CD14-positive monocyte (primary cell): ENCODE measurements at regions not wholly inside any gene's neighbourhood (a gene's known extent, or its start where the extent isn't known, plus 50 kb on each side); places are given as distances from the start of the nearest gene placed in this dataset.
A peak's percentile ranks its signal among the peaks of the same experiment; 100 is the strongest.

ENCODE experiments used
- DNase-seq, 3 donors: peaks; one replicate each; pipeline ENCODE4 v3.0.0-alpha.2; 2011 to 2022
- H2AFZ ChIP-seq: 2 replicates; pipeline ENCODE4 v1.6.0; 2012; ENCODE audit warnings: mild to moderate bottlenecking, low read depth, low read length, inconsistent platforms; ENCODE audit not compliant: insufficient read depth, poor library complexity, severe bottlenecking
- H3K27ac ChIP-seq, 2 donors: 1 replicate in 1 of 2; 2 replicates in 1 of 2; pipeline ENCODE4 v1.5.1; 2012 to 2013; ENCODE audit warnings: low read length in 2 of 2, control low read depth in 1 of 2, inconsistent platforms in 1 of 2, low read depth in 1 of 2, mild to moderate bottlenecking in 1 of 2
- H3K27me3 ChIP-seq, 2 donors: one replicate each; pipeline versions ENCODE4 v1.6.0 to v1.6.1; 2011 to 2013; ENCODE audit warnings: low read length in 2 of 2; ENCODE audit not compliant: control insufficient read depth in 2 of 2, insufficient read depth in 2 of 2
- H3K36me3 ChIP-seq, 2 donors: replicated peaks in 1 of 2; 1 replicate in 1 of 2; 2 replicates in 1 of 2; pipeline versions ENCODE4 v1.5.1 to v1.6.1; 2012 to 2013; ENCODE audit warnings: low read length in 2 of 2, control low read depth in 1 of 2, inconsistent platforms in 1 of 2, mild to moderate bottlenecking in 1 of 2; ENCODE audit not compliant: insufficient read depth in 2 of 2, control insufficient read depth in 1 of 2
- H3K4me1 ChIP-seq, 2 donors: 1 replicate in 1 of 2; 2 replicates in 1 of 2; pipeline versions ENCODE4 v1.5.1 to v1.6.1; 2012 to 2013; ENCODE audit warnings: low read length in 2 of 2, control low read depth in 1 of 2, inconsistent platforms in 1 of 2, mild to moderate bottlenecking in 1 of 2, moderate library complexity in 1 of 2; ENCODE audit not compliant: insufficient read depth in 2 of 2, control insufficient read depth in 1 of 2
- H3K4me2 ChIP-seq: replicated peaks from 2 replicates; pipeline ENCODE3; 2012; ENCODE audit warnings: low read length, moderate library complexity, mild to moderate bottlenecking; ENCODE audit not compliant: poor library complexity, severe bottlenecking; ENCODE audit errors: extremely low read depth
- H3K4me3 ChIP-seq, 3 experiments: fragments of 200-600 bp in 1 of 3; sonication (generic) in 1 of 3; replicated peaks in 1 of 3; 1 replicate in 2 of 3; 2 replicates in 1 of 3; pipeline ENCODE4 v1.5.1; 2011 to 2013; ENCODE audit warnings: low read length in 3 of 3, mild to moderate bottlenecking in 3 of 3, control low read depth in 2 of 3, low read depth in 2 of 3, inconsistent platforms in 1 of 3, moderate library complexity in 1 of 3
- H3K79me2 ChIP-seq: 2 replicates; pipeline ENCODE4 v1.6.0; 2012; ENCODE audit warnings: mild to moderate bottlenecking, control low read depth, inconsistent platforms, low read length, moderate library complexity; ENCODE audit not compliant: insufficient read depth
- H3K9ac ChIP-seq: 2 replicates; pipeline ENCODE4 v1.6.0; 2017; ENCODE audit warnings: low read length, mild to moderate bottlenecking; ENCODE audit not compliant: insufficient read depth, poor library complexity, severe bottlenecking
- H3K9me3 ChIP-seq, 2 donors: replicated peaks in 1 of 2; 1 replicate in 1 of 2; 2 replicates in 1 of 2; pipeline versions ENCODE4 v1.5.1 to v1.6.1; 2012 to 2013; ENCODE audit warnings: low read length in 2 of 2, control low read depth in 1 of 2; ENCODE audit not compliant: control insufficient read depth in 1 of 2, insufficient read depth in 1 of 2
- H4K20me1 ChIP-seq: 2 replicates; pipeline ENCODE4 v1.6.0; 2012; ENCODE audit warnings: mild to moderate bottlenecking, low read length, control low read depth, moderate library complexity; ENCODE audit not compliant: insufficient read depth
- H3K27ac Mint-ChIP-seq, 7 donors: one replicate each; pipeline ENCODE4 v1.8.0; 2020; ENCODE audit warnings: mild to moderate bottlenecking in 7 of 7, mixed read lengths in 7 of 7, moderate library complexity in 6 of 7, inconsistent platforms in 2 of 7
- H3K27me3 Mint-ChIP-seq, 3 donors: one replicate each; pipeline ENCODE4 v1.8.0; 2021 to 2022; ENCODE audit warnings: low read depth in 3 of 3, mild to moderate bottlenecking in 3 of 3, mixed read lengths in 3 of 3, moderate library complexity in 3 of 3, inconsistent platforms in 1 of 3
- H3K36me3 Mint-ChIP-seq, 2 donors: one replicate each; pipeline ENCODE4 v1.8.0; 2020; ENCODE audit warnings: mixed read lengths in 2 of 2, inconsistent platforms in 1 of 2, mild to moderate bottlenecking in 1 of 2
- H3K4me1 Mint-ChIP-seq: one replicate; pipeline ENCODE4 v1.8.0; 2020; ENCODE audit warnings: mild to moderate bottlenecking, mixed read lengths
- H3K4me3 Mint-ChIP-seq, 2 donors: one replicate each; pipeline ENCODE4 v1.8.0; 2020; ENCODE audit warnings: mild to moderate bottlenecking in 2 of 2, mixed read lengths in 2 of 2, moderate library complexity in 1 of 2
- H3K9me3 Mint-ChIP-seq, 7 donors: one replicate each; pipeline ENCODE4 v1.8.0; 2020 to 2022; ENCODE audit warnings: mixed read lengths in 7 of 7, mild to moderate bottlenecking in 6 of 7, moderate library complexity in 6 of 7, inconsistent platforms in 2 of 7
- CTCF ChIP-seq: fragments of 200-600 bp; IDR thresholded peaks from one replicate; pipeline ENCODE4 v1.8.0; 2022; ENCODE audit warnings: antibody characterized with exemption, mild to moderate bottlenecking
- WGBS: methylation state at CpG from one replicate; pipeline ENCODE4 v1.1.5; 2013; ENCODE audit warnings: missing lambda C conversion rate; ENCODE audit not compliant: insufficient coverage; 5-methylcytosine and 5-hydroxymethylcytosine counted together
- intact Hi-C, 2 donors: fragments of 100-400 bp; cut with micrococcal nuclease; formaldehyde crosslinking; loops; one replicate each; pipeline versions ENCODE4 v1.15.0 to v1.15.1; 2023

GRCh38 chr6:113763876-113764275 is 93.3 kb upstream of the MARCKS start:
- Mint-ChIP-seq H3K4me3 (peak overlapping the region in 1 of 2 donors; percentile 73), H3K27me3 (no peaks in the 10 kb centered on the region), H3K27ac (peak overlapping the region; percentile 92 to 98 (median 97)), H3K36me3 (peaks cover 0 to 3% of the 10 kb centered on the region in 2 donors), H3K4me1 (peaks cover 27% of the 10 kb centered on the region), H3K9me3 (peaks cover 0 to 3% (median 0%) of the 10 kb centered on the region in 7 donors)
- no peaks in the 10 kb centered on the region for H3K36me3 ChIP-seq
- peaks cover 29 to 32% of the 10 kb centered on the region in 2 donors for H3K4me1 ChIP-seq
- H3K9ac ChIP-seq = peak overlapping the region; percentile 26
- H3K27ac ChIP-seq = peak overlapping the region; percentile 55 to 93
- WGBS = no CpG with 5 or more reads among the region's 2 CpGs
- TF ChIP-seq CTCF = no peak
- intact Hi-C loops = loop anchor here in 1 of 2 donors (5.0 to 10.0 kb wide), 3 partner anchors 69 to 132 kb away; partner anchors contain the start of gene MARCKS
- H3K9me3 ChIP-seq = no peaks in the 10 kb centered on the region
- DNase-seq = peak; percentile 82 to 98 (median 95)
- no peaks in the 10 kb centered on the region for H4K20me1 ChIP-seq
- H3K4me3 ChIP-seq = peak overlapping the region in 1 of 3 experiments; percentile 36
- H3K4me2 ChIP-seq = peak overlapping the region; percentile 52
- H3K79me2 ChIP-seq = no peaks in the 10 kb centered on the region
- no peak overlapping the region for H2AFZ ChIP-seq
- no peaks in the 10 kb centered on the region for H3K27me3 ChIP-seq

- Histone ChIP-seq H3K79me2 (no peaks in the 10 kb centered on the region), H3K4me2 (no peak overlapping the region), H2AFZ (peak overlapping the region; percentile 47), H3K9ac (no peak overlapping the region), H3K4me3 (no peak overlapping the region), H3K27me3 (no peaks in the 10 kb centered on the region), H3K27ac (no peak overlapping the region), H4K20me1 (no peaks in the 10 kb centered on the region), H3K9me3 (no peaks in the 10 kb centered on the region), H3K4me1 (peaks cover 23 to 26% of the 10 kb centered on the region in 2 donors), H3K36me3 (no peaks in the 10 kb centered on the region)
- Mint-ChIP-seq H3K9me3 (peaks cover 0 to 3% (median 0%) of the 10 kb centered on the region in 7 donors), H3K36me3 (peaks cover 0 to 3% of the 10 kb centered on the region in 2 donors), H3K27me3 (no peaks in the 10 kb centered on the region), H3K27ac (peak overlapping the region in 1 of 7 donors; percentile 25), H3K4me1 (peaks cover 21% of the 10 kb centered on the region), H3K4me3 (no peak overlapping the region)
- no CpG with 5 or more reads among the region's 1 CpG for WGBS
- no peak for TF ChIP-seq CTCF
- intact Hi-C loops = loop anchor here in 1 of 2 donors (10.0 kb wide), 2 partner anchors 71 to 89 kb away; partner anchors contain the start of gene MARCKS
- no peak for DNase-seq
Observed at GRCh38 chr6:113765909-113766308, 91.2 kb upstream of the MARCKS start.
